Left forelimb (tissue), 1 donor: ENCODE measurements at regions not wholly inside any gene's neighbourhood (a gene's known extent, or its start where the extent isn't known, plus 50 kb on each side); places are given as distances from the start of the nearest gene placed in this dataset.
"Not testable (repeated sequence)": the region's sequence is repeated elsewhere in the genome, so short reads cannot be mapped to it uniquely, and the experiment has no call there.

Experiments
- DNase-seq: peaks from one replicate; pipeline ENCODE4 v3.0.0-alpha.2; 2018; ENCODE audit warnings: low spot score

DNA sequence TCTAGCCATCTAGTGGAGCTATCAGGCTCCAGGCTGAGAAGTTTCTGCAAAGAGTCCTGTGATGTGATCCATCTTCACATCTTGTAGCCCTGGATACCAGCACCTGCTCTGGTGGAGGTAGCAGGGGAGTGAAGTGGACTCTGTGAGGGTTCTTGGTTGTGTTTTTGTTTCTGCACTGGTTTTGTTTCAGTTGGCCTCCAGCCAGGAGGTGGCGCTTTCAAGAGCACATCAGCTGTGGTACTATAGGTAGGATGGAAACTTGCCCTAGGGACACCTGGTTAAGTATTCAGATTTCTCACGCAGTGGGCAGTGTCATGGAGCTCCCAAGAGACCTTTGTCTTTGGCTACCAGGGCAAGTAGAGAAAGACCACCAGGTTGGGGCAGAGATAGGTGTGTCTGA lies 257.5 kb upstream of the SLC7A11 start:
- no peak for DNase-seq

DNA sequence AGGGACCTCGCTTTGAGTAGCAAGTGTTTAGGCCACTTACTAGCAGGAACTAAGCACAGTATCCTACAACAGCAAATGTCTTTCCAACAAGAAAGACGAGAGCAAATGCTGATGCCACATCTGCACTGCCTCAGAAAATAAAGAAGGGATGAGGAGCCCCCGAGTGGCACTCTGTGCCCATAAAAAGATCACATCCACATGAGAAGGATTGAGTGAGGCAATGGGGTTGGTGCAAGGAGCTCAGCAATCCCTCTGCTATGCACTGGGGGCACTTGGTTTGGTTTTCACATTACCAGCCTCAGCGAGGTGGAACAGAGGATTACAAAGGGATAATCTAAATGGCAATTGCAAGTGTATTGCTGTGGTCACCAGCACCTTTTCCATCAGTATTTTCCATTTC lies 252.8 kb upstream of the SLC7A11 start:
- no peak for DNase-seq

DNA sequence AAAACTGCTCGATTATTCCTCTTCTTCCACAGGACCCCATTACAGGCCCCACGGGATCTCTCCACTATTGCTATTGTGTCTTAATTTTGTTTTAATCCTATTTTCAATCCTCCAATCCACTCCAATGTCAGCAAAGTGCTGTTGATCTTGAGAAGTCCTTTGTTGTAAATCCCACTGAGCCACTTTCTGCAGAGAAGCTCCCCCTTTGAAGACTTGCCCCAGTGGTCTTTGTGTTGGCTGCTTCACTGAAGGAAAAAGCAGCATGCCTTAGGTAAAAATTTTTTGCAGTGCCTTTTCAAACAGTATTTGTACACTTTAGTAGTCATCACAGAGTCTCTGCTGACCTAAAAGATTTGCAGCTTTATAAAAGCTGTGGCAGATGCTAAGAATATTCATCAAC lies 252.0 kb upstream of the SLC7A11 start:
- DNase-seq = no peak

DNA sequence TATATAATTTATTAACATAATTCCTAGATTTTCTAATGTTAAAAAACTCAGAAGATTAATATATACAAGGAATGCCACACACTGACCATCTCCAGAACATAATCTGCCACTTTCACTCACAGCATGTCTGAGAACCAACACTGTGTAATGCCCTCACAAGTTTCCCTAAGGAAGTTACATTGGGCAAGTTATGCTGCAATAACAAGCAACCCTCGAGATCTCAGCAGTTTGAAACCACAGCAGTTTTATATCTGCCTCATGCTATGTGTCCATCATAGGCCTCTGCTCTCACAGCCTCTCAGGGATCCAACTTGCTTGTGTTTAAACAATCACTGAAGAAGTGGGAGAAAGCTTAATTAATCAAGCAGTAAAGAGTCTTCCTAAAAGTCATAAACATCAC lies 250.0 kb upstream of the SLC7A11 start:
- no peak for DNase-seq

DNA sequence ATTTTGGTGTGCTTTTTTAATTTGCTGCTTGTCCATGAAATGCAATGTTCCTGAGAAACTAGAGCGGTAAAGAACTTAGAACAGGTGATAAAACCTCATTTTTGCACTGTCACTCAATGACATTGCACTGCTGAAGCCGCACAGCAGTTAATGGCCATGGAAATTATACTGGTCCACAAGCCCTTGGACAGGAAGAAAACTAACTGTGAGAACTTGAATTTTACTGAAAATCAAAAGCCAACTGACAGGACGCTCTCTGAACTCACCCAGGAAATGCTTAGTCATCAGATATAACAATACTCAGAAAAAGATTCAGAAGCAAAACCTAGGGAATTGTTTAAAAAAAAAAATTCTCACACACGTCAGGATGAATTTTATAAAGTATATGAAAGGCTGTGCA lies 246.4 kb upstream of the SLC7A11 start:
- DNase-seq = no peak

DNA sequence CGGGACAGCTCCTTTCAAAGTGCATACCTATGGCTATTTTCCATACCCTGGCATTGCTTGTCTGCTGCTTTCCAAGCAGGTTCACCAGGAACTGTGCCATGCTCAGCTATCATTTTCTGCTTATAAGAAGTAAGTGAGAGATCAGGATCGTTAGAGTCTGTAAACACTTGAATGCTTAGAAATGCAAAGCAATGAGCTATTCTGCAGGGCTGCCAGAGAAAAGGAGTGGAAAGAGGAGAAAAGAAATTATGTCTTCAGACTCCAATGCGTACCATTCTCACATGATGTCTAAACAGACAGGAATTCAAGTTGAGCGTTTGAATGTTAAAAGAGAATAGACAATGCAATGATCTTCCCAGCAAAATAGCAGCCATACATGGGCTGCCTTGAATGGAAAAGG lies 245.5 kb upstream of the SLC7A11 start:
- no peak for DNase-seq

DNA sequence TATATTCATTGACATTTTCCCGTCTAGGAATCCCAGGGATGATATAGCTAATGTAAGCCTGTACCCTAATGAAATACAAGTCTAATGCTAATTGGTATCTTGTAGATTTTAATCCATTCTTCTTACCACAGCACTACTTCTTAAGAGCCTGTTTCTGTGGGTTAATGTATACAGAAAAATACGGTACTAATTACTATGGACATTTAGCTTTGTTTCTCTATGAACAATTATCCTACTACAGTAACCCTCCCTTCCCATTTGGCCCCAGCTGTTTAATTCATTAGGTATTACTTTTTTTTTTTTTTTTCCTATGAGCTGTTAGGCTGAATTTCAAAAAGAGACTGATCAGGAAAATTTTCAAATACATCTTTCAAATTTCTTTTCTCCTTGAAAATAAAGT lies 245.1 kb upstream of the SLC7A11 start:
- DNase-seq = no peak

DNA sequence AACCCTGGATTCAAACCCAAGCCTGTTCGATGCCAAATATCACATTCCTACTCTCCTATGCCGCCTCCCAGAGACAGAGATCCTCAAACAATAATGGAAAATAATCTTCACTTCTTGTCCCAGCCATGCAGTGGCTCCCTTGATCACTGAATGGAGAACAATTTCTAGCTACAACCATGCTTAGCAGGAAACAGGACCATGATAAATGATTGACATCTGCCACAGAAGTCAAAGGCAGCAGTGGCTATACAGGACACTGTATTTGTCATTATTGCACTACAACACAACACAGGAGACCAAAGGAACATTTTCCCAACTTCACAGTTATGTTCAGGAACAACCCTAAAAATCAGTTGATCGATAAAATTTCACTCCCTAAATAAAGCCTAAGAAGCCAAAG lies 243.3 kb upstream of the SLC7A11 start:
- DNase-seq = no peak

DNA sequence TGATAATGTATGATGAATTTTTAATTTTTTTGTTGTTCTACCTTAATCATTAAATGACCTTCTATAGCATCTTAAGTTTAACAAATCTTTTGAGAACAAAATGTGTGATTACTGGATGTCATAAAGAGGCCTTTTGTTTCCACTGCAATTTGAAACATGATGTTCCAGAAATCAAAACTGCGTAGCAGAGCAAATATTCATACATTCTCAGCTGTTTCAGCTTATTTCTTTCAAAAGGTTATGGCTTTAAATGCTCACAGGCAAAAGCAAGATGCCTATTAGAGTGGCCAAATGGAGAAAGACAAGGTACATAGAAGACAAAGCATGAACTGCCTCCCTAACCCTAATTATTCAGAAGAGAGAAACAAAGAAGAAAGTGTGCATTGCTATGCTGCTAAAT lies 233.0 kb upstream of the SLC7A11 start:
- no peak for DNase-seq

DNA sequence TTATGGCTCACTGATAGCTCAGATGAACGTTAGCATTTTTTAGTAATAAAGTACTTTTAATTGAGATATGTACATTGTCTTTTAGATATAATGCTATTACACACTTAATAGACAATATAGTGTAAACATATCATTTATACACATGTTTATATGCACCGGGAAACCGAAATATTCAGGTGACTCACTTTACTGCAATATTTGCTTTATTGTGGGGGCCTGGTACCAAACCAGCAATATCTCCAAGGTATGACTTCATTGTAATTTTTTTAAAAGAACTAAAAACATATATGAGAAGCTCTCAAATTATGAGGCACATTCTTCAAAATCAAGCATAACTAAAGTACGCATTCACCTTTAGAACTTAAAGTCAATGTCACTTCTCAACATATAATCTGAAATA lies 231.2 kb upstream of the SLC7A11 start:
- no peak for DNase-seq

DNA sequence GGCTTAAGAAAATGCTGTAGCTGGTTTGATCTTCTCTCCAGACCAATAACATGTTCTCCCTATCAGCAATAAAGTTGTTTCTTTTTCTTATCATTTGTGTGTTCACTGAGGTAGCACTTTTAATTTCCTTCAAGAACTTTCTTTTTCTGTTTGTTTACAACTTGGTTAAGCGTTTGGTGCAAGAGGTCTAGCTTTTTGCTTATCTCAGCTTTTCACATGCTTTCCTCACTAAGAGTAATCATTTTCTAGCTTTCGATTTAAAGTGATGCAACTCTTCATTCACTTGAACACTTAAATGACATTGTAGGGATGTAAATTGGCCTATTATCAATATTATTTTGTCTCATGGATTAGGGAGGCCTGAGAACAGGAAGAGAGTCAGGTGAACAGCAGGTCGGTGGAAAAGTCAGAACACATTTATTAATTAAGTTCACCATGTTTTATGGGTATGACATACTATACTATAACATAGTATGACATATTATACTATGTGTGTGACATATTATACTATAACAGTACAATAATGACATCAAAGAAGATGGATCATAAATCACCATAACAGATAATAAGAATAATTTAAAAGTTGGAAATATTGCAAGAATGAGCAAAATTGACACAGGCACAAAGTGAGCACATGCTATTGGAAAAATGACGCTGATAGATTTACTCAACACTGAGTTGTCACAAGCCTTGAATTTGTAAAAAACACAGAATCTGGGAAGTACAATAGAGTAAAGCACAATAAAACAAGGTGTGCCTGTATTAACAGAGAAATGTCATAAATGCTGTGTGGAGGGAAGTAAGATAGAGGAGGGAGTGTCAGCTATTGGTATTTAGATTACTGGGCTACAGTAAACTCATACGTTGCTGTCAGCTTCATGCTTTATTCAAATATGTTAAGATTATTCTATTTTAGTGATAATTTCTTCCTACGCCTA lies 218.6 kb upstream of the SLC7A11 start:
- DNase-seq = no peak

DNA sequence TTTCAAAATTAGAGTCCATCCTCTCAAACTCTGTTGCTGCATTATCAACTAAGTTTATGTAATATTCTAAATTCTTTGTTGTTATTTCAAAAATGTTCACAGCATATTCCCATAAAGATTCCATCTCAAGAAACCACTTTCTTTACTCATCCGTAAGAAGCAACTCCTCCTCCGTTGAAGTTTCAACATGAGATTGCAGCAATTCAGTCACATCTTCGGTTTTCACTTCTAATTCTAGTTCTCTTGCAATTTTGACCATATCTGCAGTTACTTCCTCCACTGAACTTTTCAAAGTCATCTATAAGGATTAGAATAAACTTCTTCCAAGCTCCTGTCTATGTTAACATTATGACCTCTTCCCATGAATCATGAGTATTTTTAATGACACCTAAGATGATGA lies 216.6 kb upstream of the SLC7A11 start:
- no peak for DNase-seq

DNA sequence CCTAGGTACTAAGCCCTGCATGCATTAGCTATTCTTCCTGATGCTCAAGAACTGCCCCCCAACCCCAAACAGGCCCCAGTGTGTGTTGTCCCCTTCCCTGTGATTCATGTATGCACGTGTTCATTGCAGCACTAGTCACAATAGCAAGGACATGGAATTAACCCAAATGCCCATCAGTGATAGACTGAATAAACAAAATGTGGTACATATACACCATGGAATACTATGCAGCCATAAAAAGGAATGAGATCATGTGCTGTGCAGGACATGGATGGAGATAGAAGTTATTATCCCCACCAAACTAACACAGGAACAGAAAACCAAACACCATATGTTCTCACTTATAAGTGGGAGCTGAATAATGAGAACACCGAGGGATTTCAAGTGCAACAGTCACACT lies 214.2 kb upstream of the SLC7A11 start:
- not testable (repeated sequence) for DNase-seq

DNA sequence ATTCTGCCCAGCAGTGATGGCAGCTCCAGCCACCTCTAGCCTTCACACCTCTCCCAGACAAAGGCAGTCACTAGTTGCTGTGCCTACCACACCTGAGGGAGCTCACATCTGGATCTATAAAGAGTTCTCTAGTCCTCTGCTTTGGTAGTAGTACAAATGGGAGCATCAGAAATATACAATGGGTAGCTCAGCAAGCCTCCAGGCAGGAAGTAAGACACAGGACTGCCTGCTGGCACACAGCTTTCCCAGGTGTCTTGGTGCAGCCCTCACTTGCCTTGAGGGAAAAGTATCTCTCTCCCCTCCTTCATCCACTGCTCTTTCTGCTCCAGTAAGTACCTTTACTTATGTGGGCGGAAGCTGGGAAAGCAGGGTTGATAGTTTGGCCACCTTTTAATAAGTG lies 212.9 kb upstream of the SLC7A11 start:
- DNase-seq = no peak

DNA sequence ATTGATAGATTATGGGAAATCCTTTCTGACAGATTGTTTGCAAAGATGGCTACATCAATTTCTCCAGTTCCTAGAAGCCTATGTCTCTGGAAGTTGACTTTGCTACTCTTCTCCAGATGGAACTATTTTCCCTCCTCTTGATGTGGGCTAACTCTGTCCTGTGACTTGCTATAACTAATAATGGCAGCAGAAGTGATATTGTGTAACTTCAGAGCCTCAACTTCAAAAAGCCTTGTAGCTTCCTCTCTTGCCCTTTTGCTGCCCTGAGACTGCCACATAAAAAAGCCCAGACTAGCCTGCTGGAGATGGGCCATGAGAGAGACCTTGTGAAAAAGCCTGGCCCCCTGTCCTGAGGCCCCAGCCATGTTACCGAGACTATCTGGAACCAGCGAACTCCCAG lies 210.7 kb upstream of the SLC7A11 start:
- no peak for DNase-seq

DNA sequence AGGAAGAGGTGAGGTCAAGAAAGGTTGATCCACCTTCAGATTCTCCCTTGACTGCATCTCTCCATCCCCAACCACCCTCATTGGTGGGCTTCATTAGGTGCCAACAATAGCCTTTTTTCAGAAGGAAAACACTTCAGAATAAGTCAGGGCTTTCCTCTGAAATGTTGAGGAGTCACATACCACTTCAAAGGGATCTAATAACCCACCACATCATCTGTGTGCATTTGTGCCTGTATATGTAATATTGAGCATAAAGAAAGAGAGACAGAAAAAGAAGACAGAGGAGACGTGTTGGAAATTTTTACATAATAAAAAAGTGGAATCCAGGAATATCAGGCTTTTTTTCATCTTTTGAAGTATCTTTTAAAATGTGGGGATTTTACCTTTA lies 209.1 kb upstream of the SLC7A11 start:
- no peak for DNase-seq

DNA sequence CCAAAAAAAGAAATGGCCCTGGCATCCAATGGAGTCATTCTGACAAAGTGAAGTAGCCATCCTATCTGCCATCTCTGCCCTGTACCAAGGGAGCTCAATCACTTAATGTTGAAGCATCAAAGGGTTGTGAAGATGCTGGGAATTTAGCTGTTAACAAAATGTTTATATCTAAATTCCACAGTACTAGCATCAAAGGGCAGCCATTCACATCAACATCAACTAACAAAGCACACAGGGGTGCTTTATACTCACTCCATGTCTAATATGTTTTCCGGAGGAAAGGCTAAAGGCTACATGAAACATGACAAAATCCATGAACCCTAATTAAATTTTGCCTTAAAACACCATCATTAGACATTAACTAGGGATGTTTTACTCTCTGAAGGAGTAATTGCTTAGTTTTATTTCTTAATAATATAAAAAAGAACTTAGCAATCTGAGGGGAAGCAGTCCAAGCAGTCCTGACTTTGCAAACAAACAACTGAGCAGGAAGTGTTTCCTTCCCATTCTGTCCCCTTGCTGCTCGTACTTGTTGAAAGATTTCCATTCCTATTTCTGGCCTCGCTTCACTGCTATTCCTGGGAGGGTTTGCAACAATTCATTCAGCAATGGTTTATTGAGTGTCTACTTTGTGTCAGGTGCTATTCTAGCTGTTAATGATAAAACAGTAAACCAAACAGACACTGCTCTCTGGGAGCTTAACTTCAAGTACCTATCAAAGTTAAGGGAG lies 208.6 kb upstream of the SLC7A11 start:
- DNase-seq = no peak

DNA sequence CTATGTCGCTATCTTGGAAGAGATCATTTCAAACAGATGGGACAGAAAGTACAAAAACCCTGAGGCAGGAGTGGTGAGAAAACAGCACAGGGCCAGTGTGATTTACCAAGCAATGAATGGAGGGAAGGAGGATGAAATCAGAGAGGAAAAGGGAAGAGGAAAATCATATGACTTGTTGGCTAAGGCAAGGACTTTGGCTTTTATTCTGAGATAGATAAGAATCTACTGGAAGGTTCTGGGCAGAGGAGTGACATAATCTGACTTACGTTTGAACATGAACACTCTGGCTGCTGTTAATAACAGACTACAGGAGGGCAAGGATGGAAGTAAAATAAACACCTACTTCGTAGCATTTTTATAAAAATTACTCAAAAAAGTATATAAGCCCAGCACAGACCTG lies 207.8 kb upstream of the SLC7A11 start:
- no peak for DNase-seq

DNA sequence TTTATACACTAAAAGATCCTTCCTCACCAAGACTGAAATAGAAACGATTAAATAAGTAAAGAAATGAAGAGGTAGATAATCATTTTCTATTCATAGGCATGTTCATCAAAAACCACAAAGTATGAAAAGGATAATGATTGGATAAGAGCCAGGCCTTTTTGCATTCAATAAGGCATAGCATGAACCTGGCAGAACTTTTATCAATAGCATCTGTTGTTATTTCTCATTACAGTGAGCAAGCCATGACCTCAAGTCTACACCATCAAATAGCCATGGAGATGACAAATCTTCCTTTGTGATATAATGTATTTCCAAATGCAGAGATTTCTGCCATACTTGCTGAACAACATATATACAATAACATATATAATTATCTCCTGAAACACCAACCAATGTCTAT lies 206.0 kb upstream of the SLC7A11 start:
- DNase-seq = no peak

DNA sequence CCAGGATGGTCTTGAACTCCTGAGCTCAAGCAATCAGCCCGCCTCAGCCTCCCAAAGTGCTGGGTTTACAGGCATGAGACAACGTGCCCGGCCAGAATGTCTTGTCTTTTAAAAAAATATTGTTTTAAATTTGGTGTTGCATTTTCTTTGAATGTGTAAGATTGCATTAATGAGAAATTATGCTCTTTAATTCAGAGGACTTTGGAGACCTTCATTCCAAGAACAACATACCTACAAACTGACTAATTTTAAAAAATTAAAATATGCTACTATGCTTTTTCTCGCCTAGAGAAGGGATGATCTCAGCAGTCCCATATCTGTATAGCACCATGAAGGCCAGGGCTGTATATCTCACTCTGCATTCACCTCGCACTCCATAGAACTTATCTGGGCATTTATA lies 204.3 kb upstream of the SLC7A11 start:
- DNase-seq = no peak

DNA sequence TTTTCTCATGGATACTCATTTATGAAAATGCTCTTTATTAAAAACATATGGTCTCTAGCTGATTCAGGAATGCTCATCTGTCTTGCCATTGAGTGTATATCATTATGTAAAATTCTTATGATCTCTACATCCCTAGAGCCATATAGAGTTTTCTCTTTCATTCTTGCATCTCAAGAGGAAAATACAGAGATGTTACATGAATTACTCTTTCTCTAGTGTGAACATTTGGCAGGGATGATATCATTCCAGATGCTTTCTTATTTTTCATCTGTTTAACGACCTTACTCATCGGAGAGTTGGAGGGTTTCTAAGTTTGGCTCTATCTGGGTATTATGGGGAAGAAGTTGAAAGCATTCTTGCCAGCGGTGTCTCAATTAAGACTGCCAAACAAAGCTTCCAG lies 202.9 kb upstream of the SLC7A11 start:
- no peak for DNase-seq

DNA sequence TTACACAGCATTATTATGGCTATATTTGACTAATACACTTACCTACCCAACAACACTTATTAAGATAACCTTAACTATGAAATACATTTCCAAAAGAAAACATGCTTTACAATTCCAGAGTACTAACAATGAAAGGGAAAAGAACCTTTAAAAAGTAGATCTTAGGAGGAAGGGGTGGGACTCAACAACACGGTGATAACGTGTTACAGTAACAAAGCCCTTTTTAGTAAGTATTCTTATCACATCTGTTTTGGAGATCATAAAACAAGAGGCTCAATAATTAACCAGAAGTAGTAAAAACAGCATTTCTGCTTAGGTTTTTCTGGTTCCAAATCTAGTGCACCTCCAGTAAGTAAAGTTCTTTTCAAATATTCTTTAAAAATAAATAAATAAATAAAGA lies 202.1 kb upstream of the SLC7A11 start:
- no peak for DNase-seq

DNA sequence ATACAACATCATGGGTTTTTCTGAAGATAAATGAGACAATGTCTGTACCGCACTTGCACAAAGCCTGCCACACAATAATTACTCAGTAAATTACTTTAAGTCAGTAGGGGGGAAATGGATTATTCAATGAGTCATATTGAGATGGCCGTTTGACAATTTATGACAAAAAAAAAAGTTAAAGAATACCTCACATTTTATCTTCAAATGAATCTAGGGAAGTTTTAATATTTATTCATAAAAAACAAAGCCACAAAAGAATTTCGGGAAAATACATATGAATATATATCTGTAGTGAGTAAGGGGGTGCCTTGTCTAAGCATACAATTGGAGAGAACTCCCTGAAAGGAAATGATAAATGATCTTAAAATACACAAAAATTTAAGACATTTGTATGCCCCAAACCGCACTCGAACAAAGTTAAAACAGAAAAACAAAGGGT lies 197.0 kb upstream of the SLC7A11 start:
- no peak for DNase-seq

DNA sequence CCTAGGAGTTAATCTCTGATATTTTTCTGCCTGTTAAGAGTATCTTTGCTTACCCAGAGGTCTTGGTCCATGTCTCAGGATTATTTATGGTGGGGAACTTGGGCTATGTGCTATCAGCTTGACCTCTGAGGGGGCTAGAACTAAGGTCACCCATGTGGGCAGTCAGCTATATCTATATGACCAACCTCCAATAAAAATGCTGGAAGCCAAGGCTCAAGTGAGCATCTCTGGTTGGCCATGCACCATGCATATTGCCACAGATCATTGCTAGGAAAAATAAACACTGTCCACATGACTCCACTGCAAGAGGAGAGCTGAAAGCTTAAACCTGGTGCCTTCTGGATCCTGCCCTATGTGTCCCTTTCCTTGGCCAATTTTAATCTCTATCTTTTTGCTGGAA lies 196.5 kb upstream of the SLC7A11 start:
- no peak for DNase-seq
